GM21576 (cell line): ENCODE measurements at regions not wholly inside any gene's neighbourhood (a gene's known extent, or its start where the extent isn't known, plus 50 kb on each side); places are given as distances from the start of the nearest gene placed in this dataset.
"Not testable (repeated sequence)": the region's sequence is repeated elsewhere in the genome, so short reads cannot be mapped to it uniquely, and the experiment has no call there.

ENCODE experiments used
- ATAC-seq: cut with Tn5 transposase; IDR thresholded peaks from one replicate; pipeline ENCODE4 v1.9.1; 2021; ENCODE audit warnings: mild to moderate bottlenecking, moderate library complexity; ENCODE audit not compliant: unreplicated experiment

DNA sequence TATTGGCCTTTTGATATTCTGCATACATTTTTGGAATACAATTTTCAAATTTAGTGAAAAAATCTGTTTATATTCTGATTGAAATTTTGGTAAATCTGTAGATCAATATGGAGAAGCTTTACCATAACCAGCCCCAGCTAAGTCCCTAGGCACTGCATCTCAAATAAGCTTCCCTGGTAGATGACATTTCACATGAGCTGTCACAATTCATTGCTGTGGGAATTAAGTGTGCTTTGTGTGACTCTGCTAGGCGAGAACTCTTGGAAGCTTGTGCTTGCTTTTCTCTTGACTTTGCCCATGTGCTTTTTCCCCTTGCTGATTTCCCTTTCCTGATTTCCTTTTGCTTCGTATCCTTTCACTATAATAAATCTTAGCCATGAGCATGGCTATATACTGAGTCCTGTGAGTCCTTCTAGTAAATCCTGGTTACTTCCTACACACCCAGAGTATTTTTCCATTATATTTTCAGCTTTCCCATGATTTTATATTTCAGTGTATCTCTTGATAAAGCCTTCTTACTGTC is 166.5 kb upstream of the MMS22L start:
- ATAC-seq: no peak

DNA sequence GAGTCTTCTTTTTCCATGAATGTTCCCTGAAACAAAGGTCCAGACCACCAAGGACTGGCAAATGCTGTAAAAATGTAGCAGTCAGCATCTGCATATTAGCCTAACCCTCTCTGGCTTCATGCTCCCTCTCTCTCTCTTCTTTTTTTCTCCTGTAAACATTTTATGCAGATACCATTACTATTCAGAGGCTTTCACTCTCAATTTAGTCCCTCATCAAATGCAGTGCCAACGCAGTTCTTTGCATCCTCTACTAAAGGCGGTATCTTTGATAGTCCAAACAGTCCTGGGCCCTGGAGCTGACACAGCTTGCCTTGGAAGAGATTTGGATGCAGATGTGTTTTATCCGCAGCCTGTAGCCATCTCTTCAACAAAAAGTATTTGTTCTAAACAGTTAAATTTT is 167.1 kb upstream of the MMS22L start:
- ATAC-seq: no peak

DNA sequence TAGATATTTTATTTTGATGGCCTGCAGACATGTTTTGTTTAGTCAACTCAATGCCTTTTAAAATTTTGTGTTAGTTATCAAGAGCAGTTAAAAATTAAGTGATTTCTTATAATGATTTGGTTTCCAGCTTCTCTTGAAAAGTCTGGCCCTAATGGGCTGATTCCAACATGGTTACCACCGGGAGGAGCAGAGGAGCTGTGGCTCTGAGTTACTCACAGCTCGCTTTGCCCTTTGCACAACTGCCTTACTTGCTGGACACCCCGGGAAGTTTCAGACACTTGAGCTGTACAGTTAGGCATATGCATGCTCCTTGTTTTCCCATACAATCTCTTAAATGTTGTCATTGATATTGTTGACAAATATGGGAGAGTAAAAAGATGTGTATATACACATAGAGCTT is 173.1 kb upstream of the MMS22L start:
- ATAC-seq: no peak

DNA sequence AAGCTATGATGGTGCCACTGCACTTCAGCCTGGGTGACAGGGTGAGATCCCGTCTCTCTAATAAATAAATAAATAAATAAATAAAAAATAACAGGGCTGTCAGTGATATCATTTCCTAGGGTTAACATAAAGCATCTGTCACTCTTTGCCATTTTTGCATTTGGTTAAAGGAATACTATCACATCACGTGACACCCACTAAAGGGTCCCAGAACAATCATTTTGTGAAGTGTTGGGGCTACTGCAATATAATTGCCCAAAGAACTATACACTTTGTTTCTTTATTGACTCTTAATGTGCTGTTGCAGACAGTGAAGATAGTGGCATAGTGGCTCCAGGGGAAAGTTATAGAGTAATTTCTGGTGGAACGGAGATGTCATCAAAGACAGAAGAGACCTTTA is 176.5 kb upstream of the MMS22L start:
- ATAC-seq: no peak

DNA sequence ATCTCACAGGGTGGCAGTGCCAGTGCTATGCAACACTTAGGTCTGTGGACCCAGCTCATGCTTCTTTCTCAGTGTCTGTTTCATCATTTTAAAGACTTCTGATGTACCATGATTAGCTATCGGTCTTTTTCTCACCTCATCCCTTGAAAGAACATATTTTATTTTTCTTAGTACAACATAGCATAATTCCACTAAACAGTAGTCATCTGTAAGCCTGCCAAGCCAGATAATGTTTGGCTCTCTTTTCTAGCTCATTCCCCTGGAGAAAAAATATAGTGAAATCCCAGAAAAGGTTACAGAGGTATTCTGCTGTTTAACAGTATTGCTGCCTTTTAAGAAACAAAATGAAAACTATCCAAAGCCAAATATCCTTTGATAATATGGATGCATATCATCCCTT is 177.0 kb upstream of the MMS22L start:
- ATAC-seq: no peak

DNA sequence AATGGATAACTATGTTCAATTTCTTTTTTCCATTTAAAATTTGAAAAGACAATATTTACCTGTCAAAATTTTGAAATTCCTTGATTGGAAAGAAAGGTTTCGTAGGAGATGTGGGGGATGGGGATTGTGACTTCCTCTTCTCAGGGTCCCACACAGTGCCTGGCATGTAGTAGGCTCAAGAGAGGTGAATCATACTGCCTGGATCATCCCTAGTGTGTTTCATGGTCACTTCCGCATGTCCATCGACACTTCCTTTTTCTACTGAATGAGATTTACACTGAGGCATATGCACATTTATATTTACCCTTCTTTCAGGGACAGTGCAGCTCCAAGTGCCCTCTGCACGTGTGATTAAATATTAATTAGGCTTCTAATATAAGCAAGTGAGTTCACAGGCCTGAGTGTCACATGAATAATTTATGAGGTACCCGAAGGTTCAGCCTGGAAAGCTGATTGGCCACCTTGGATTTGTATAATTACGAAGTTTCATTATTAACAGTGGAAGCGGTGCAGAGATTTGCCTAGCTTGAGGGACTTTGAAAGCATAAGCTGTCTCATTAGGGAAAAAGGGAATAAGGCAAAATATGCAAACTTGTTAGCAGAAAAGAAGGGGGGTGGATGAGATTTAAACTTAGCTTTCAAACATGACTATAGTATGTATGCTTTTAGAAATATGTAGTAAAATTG is 177.5 kb upstream of the MMS22L start:
- ATAC-seq: no peak

DNA sequence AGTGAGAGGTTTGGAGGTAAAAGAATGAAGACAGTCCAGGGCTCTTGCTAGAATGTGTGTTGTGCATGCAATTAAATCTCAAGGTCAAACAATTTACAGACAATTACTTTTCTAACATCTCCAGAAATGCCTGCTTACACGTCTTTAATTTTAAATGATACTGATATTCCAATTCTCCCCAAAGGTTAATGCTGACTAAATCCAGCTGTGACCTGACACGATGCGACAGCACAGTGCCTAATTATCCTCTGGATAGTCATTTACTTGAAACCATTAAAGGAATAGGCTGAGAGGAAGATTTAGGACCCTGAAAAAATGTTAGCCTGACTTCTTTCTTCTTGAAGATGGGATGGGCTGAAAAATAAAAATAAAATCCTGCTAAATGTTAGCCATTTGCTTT is 178.2 kb upstream of the MMS22L start:
- ATAC-seq: no peak

DNA sequence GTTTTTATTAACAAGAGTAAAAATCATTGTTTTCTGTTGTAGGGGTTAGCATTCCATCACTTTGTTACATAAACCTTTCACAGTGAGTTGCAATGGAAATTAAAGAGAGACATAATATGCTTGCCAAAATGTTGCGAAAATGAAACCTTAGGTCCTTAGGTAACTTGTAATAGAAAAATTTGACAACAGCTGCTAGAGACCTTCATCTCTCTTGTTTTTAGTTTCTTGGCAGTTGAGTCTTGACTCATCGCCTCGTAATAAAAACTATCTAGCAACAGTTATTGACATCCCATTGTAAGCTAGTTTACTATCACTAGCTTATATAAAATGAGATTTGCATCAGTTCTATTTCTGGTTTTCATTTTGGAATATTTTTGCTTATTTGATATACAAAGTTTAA is 179.0 kb upstream of the MMS22L start:
- ATAC-seq: no peak

DNA sequence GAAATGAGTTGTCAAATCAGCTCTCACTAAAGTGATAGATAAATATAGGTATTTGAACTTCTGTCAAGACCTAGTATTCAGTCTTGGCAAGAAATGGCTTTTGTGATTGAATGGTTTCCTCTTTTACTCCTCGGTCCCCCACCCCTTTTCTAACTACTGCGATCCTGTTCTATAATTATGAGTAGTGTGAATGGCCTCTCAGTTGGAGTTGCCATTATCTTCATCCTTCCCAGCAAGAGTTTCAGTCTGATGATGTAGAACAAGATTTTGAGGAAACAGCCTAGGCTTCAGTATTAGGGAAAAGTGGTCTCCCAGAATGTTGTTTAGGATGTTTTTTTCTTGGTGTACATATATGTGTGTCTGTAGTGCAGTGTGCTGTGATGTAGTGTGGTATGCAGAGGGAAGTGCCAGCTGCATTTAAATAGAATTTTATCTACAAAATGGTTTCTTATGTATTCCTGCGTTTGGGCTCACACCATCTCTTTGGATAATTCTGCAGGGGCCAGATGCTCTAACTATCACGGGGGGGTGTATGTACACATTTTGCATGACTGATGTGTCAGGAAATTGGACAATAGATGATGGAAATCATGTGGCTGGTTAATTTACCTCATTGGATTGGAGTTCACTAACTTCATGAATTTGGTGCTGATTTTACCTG is 180.1 kb upstream of the MMS22L start:
- ATAC-seq: no peak

DNA sequence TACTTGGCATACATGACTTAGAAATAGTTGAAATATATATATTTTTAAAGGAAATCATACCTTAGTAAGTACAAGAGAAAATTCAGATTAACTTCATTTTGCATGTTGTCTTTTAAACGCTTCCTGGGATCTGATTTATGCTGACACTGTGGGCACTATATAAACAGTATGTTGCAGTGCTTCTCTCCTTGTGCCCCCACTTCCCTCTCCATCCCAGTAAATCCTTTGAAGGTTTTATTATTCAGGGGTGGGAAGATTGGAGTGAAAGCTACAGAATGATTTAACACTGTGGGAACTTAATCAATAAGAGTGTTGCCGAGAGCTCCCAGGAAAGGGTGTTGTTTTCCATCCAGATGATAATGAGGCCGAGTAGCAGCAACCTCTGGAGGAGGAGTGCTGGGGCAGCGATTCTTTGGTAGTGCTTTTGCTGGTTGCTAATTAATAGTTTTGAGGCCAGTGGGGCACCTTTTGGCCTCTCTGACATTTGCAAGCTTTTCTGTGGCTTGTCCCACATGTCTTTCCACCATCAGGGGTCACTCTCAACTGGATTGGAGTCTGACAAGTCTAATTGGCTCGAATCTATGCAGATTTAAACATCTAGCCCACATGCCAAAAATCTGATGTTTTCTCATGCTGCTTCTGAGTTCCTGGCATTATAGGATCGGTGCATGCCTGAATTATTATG is 183.0 kb upstream of the MMS22L start:
- ATAC-seq: no peak

DNA sequence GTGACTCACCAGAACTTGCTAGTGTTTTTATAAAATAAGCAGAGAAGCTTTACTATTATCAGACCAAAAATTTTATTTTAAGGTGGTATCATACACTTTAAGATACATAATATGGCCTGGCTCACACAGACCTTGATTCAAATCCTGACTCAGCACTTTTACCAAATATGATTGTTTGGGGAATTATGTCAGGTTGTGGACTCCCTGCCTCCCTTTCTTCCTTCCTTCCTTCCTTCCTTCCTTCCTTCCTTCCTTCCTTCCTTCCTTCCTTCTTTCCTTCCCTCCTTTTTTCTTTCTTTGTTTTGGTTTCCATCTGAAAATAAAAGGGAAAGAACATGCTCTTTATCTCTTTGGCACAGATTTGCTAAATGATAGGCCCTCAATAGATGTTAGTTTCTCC is 186.0 kb upstream of the MMS22L start:
- no peak for ATAC-seq

DNA sequence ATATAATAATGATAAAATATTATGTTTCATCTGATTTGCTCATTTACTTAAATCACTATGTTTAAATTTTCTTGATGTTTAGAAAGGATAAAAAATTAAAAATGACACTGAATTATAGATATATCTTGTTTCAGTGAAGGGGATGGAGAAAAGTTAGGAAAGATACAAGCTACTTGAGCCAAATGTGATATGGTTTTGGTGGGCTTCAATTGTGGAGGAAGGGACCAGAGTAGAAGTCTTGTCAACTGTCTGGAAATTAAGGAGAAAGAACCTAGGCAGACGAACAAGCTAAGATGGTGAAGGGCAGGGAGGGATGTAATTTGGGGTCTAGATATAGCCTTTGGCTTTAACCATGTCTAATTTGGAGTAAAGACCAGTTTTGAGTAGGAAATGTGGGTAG is 186.4 kb upstream of the MMS22L start:
- ATAC-seq: no peak

DNA sequence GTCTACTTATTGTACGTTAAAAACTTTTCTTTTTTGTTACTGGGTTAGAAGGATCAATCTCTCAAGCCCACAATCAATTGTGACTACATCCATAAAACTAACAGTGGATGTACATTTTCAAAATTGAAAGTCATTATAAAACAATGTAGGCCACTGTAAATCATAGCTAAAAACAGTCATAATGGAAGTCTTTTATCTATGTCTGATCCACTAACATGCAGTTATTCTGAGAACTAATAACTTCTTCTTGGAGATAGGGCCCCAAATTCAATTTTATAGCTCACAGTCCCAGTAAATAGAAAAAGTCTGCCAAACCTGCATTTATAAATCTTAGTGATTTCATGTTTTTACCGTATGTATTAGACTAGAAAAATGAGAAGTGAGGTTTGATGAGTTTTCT is 187.3 kb upstream of the MMS22L start:
- ATAC-seq: no peak

DNA sequence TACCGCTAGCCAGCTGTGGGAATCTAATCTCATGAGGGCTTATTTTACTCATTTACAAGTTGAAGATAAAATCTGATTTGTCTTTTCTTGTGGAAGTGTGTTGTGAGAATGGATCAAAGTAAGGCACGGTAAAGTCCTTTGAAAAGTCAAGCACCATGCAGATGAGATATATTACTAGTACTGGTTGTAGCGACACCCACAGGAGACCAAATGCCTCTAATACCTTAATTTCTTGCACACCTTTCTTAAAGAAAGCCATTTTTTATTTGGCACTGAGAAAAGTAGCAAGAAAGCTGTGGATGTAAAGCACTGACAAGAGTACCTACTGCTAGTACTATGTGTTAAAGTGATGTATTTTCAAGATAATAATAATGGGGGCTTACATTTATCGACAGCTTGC is 191.0 kb upstream of the MMS22L start:
- ATAC-seq: no peak

DNA sequence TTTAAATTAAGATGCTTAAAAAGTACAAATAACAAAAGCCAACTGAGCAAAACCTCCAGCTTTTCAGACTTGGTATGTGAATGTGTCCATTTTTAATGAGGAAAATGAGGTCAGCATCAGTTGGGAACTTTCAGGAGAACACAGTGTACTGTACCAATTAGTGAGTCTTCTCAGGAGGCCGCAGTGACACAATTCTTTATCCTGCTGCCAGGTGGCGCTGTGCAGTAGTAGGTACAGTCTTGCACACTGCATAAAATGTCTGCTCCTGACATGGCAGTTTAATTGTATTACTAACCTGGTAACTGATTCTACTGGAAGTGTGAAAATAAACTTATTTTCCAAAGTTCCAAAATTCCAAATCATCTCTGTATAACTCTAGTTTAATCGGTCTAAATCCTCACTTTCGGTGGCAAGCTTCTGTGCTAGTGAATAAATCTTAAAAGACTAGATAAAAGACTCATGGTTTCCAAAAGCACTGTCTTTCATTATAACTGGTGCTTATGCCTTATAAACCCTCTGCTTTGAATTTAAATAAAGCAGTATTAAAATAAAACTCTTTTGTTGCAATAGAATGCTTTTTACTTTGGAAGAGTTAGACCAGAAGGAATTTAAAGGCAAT is 214.8 kb upstream of the MMS22L start:
- peak; percentile 100 for ATAC-seq

DNA sequence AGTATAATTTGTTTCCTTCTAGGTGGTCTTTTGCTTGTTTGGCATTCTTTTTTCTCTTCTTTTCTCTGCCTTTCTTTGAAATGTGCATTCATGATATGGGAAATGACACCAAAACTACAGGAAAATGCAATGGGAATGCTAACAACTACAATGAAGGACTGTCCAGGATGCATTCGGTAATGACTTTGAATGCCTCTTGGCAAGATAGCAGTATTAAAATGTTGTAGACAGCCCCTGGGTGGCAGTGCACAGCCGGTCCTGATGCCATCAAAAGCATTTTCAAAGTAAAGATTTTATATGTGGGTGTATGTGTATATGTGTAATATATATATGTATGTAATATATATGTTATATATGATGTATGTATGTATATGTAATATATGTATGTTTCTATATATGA is 218.8 kb upstream of the MMS22L start:
- ATAC-seq: no peak

DNA sequence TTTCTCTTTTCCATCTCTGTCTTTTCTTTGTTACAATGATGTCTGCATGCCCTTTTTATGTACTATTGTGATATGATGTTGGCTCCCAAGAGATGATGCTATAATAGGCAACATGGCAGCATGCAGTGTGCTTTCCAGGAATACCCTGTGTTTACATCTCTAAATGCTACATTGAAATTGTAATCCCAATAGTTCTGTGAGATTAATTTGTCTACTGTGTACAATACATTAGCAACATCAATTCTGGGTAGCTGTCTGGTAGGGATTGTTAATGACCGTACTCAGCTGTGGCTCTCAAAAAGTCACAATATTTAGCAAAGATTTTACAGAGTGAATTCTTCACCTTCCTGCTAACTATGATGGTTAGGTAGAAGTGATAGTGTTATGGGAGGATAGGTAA is 225.6 kb upstream of the MMS22L start:
- ATAC-seq: no peak

DNA sequence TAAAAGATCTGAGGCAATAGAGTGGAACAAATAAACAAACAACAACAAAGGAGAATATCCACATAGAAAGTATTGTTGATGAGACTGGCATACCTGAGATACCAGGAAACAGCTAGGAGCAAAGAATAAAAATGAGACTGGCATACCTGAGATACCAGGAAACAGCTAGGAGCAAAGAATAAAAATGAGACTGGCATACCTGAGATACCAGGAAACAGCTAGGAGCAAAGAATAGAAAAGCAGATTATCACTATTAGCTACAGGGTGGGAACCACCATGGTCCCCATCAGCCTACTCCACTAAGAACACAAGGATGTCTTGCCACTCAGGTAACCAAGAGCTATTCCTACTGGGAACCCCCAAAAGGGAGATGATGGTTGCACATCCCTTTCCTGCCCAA is 230.2 kb upstream of the MMS22L start:
- not testable (repeated sequence) for ATAC-seq

DNA sequence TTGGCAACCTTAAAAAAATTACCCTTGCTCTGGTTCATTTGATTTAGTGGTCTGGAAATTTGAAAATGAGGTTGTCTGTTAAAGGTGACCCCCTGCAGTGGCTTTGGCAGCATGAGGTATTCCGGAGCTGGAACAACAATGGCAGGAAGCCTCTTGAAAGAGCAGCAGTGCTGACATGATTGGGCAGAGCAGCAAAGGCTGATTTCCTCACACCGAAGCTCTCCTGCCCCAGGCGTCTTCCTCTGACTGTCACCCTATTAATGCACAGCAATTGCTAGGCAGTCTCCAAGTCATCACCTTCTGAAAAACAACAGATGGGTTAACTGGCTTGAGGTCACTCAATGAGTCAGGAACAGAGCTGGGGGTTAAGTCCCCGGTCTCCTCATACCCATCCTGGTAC is 241.8 kb upstream of the MMS22L start:
- ATAC-seq: no peak

DNA sequence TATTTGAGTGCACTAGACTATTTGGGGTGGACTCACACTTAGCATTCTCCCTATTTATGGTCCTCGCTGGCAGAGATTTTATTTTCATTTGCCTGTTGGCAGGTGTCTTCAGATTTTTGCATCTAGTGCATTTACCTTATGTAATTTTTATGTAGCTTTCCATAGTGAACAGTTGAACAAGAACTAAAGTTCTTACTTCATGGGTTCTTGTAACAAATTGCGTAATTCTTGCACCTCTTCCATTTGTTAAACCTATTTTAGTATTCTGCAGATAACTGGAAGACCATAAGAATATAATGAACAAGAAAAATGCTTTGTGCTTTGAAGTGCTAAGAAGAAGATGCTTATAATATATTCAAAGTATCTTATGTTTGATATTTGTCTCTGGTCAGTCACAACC is 252.8 kb upstream of the MMS22L start:
- ATAC-seq: no peak

DNA sequence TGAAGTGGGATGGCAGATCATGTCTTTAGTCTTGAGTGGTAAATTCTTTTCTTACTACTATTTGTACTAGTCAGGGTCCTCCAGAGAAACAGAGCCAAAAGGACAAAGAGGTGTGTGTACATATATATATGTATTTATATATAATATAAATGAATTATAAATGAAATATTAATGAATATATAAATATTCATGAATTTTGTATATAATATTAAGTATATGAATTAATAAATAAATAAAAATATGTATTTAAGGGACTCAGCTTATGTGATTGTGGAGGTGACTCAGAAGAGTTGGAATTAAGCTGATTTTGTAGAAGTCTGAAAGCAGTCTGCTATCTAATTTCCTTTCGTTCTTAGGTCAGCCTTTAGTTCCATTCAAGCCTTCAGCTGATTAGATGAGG is 265.3 kb upstream of the MMS22L start:
- ATAC-seq: no peak

DNA sequence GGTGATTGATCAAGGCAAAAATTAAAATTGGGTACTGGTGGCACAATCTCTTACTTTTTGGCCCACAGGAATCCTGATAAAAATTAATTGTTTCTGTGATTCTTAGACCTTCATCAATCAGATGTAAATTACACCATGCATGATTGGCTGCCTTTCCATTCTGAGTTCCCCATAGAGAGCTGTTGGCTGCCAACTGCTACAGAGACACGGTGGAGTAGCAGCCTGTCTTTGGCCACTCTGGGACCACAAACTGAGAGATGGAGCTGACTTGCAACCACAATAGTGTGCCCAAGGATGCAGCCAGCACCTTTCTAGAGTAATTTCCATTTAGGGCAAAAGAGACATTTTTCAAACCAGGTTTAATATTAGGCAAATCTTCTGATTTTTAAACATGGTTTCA is 274.3 kb upstream of the MMS22L start:
- no peak for ATAC-seq
